SHP77 (cell line): ENCODE measurements at regions not wholly inside any gene's neighbourhood (a gene's known extent, or its start where the extent isn't known, plus 50 kb on each side); places are given as distances from the start of the nearest gene placed in this dataset.

ENCODE experiments used
- DNase-seq, 2 experiments: peaks; one replicate each; lab custom pipeline; 2025; lab: John Stamatoyannopoulos, UW

DNA sequence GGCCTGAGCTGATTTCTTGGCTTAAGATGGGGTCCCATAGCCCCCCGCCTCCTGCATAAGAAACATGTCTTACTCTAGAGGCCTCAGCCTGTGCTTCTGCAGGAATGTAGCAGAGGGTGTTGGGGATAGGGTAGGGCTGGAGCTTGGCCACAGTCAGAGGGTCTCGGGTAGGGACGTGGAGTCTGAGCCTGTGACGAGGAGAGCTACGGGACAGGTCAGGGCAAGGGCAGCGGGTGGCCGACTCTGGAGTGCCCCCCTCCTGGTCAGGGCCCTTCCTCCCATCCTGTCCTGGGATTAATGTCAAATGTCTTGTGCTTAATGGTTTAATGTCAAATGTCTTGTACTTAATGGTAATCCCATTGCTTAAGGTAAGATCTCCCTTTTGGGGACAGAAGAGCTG lies 130.4 kb downstream of the GLI2 start:
- no peak for DNase-seq

- no peak for DNase-seq
Observed at GRCh38 chr2:120866483-120867140, 130.9 kb downstream of the GLI2 start.

GRCh38 chr2:120867290-120868241 lies 131.9 kb downstream of the GLI2 start:
- DNase-seq = no peak

DNA sequence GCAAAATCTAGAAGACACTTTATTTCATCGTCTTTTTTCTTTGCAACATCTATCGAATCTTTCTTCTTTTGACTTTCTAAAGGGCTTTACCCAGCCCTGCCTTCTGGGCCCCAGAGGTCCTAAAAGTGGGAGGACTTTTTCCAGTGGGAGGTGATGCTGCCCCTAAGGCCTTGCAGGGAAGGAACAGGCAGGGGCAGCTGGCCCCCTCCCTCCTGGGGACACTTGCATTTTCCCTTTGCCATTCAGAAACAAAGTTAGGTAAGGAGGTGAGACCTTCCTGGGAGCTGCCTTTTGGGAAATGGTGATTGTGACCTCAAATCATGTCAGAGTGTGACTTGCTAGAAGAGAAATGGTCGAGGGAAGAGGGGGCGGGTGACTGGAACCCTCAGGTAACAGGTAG lies 132.7 kb downstream of the GLI2 start:
- DNase-seq = no peak

GRCh38 chr2:120869036-120869729 lies 133.5 kb downstream of the GLI2 start:
- DNase-seq = no peak

GRCh38 chr2:120869730-120870466 lies 134.2 kb downstream of the GLI2 start:
- DNase-seq = no peak

GRCh38 chr2:120870467-120870788 lies 134.8 kb downstream of the GLI2 start:
- no peak for DNase-seq

GRCh38 chr2:120871016-120871635 lies 135.5 kb downstream of the GLI2 start:
- DNase-seq = peak in 1 of 2 experiments; percentile 5

- DNase-seq = no peak
Observed at GRCh38 chr2:120871881-120872620, 136.4 kb downstream of the GLI2 start.

- no peak for DNase-seq
Observed at GRCh38 chr2:120873958-120874887, 138.6 kb downstream of the GLI2 start.

- DNase-seq = no peak
Observed at GRCh38 chr2:120874888-120875275, 139.2 kb downstream of the GLI2 start.

GRCh38 chr2:120875431-120875830 lies 139.8 kb downstream of the GLI2 start:
- DNase-seq = no peak

DNA sequence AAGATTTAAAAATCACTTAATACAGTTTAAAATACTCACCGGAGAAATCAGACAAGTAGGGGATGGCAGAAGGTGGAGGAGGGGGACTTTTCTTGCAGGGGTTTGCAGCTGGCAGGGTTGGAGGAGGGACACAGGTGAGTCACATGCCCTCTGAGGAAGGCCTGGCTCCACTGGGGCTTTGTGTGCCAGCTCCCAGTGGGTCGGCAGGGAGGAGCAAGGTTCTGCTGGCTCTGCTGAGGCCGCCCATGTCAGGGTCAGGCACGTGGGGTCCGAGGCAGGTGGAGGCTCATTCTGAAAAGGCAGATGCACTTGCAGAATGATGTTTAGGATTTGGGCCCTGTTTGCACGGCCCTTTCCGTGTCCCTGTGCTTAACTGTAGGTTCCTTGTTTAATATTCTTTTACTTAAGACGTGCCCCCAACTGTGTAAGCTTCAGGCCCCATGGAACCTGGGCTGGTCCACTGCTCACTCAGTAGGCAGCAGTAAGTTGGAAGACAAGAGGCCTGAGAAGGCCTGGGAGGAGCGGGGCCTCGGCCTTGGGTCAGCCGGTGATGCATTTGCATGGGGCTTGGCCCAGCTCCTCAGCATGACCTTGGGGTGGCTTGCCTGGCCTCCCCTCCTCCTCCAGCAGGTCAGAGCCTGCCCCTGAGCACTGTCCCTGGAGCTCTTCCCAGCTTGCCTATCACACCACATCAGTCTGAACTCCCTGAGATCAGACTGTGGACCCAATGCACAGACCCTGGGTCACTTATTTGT lies 141.0 kb downstream of the GLI2 start:
- no peak for DNase-seq

- no peak for DNase-seq
Observed at GRCh38 chr2:120877409-120877808, 141.7 kb downstream of the GLI2 start.

- no peak for DNase-seq
Observed at GRCh38 chr2:120878970-120879369, 143.3 kb downstream of the GLI2 start.

- no peak for DNase-seq
Observed at GRCh38 chr2:120879431-120880295, 144.0 kb downstream of the GLI2 start.

GRCh38 chr2:120880381-120880780 lies 144.7 kb downstream of the GLI2 start:
- DNase-seq = no peak
